Stomach smooth muscle (tissue), 2 donors: ENCODE measurements at regions not wholly inside any gene's neighbourhood (a gene's known extent, or its start where the extent isn't known, plus 50 kb on each side); places are given as distances from the start of the nearest gene placed in this dataset.
"Not testable (repeated sequence)": the region's sequence is repeated elsewhere in the genome, so short reads cannot be mapped to it uniquely, and the experiment has no call there.

ENCODE experiments used
- H3K27ac ChIP-seq: one replicate; pipeline ENCODE4 v1.7.0; 2013; ENCODE audit warnings: mild to moderate bottlenecking, low read length, inconsistent platforms
- H3K27me3 ChIP-seq, 2 donors: one replicate each; pipeline ENCODE4 v1.7.0; 2013; ENCODE audit warnings: low read length in 2 of 2; ENCODE audit not compliant: insufficient read depth in 2 of 2, control insufficient read depth in 1 of 2
- H3K36me3 ChIP-seq, 2 donors: one replicate each; pipeline ENCODE4 v1.7.0; 2013; ENCODE audit warnings: low read length in 2 of 2; ENCODE audit not compliant: control insufficient read depth in 2 of 2, insufficient read depth in 2 of 2
- H3K4me1 ChIP-seq: one replicate; pipeline ENCODE4 v1.7.0; 2013; ENCODE audit warnings: low read length; ENCODE audit not compliant: control insufficient read depth, insufficient read depth
- H3K4me3 ChIP-seq, 2 donors: one replicate each; pipeline ENCODE4 v1.7.0; 2013; ENCODE audit warnings: low read length in 2 of 2
- H3K9ac ChIP-seq, 2 donors: one replicate each; pipeline ENCODE4 v1.7.0; 2013; ENCODE audit warnings: low read length in 2 of 2, mild to moderate bottlenecking in 1 of 2
- H3K9me3 ChIP-seq, 2 donors: one replicate each; pipeline ENCODE4 v1.7.0; 2013; ENCODE audit warnings: low read length in 2 of 2; ENCODE audit not compliant: control insufficient read depth in 2 of 2
- donor health status: healthy.
- donor health status: Pancreatic carcinoma.

- no peak overlapping the region for H3K4me3 ChIP-seq
- H3K27me3 ChIP-seq = no peaks in the 10 kb centered on the region
- H3K27ac ChIP-seq = no peak overlapping the region
- no peak overlapping the region for H3K9ac ChIP-seq
- no peaks in the 10 kb centered on the region for H3K9me3 ChIP-seq
- H3K4me1 ChIP-seq = no peaks in the 10 kb centered on the region
- H3K36me3 ChIP-seq = no peaks in the 10 kb centered on the region
Measured at GRCh38 chr4:177530561-177530960, 88.3 kb upstream of the AGA start.

- Histone ChIP-seq H3K9me3 (no peaks in the 10 kb centered on the region), H3K4me3 (no peak overlapping the region), H3K9ac (no peak overlapping the region), H3K27ac (no peak overlapping the region), H3K36me3 (no peaks in the 10 kb centered on the region), H3K4me1 (no peaks in the 10 kb centered on the region), H3K27me3 (no peaks in the 10 kb centered on the region)
Measured at GRCh38 chr4:177532358-177532757, 90.1 kb upstream of the AGA start.

- not testable (repeated sequence) for H3K9me3 ChIP-seq, H3K27ac ChIP-seq, H3K4me3 ChIP-seq, H3K4me1 ChIP-seq, H3K36me3 ChIP-seq, H3K27me3 ChIP-seq, H3K9ac ChIP-seq
Measured at GRCh38 chr4:177534841-177535240, 92.6 kb upstream of the AGA start.

- Histone ChIP-seq H3K9me3 (no peaks in the 10 kb centered on the region), H3K4me1 (no peaks in the 10 kb centered on the region), H3K36me3 (no peaks in the 10 kb centered on the region), H3K9ac (no peak overlapping the region), H3K4me3 (no peak overlapping the region), H3K27ac (no peak overlapping the region), H3K27me3 (no peaks in the 10 kb centered on the region)
Measured at GRCh38 chr4:177546745-177547144, 104.5 kb upstream of the AGA start.

DNA sequence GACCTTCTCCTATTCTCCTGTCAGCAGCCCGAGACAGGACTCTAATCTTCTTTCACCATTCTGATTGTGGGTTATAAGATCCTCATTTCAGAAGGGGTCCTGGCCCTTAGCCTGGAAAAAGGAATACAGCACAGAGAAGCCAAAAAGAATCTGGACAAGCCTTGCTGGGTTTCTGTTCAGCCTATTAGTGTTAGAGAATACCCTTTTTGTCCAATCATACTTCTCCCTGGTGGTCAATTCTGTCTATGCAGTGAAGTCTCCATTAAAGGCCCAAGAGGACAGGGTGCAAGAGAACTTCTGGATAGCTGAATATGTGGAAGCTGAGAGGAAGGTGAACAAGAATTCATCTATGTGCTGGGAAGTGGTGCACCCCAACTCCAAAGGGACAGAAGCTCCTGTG lies 105.7 kb upstream of the AGA start:
- Histone ChIP-seq H3K9me3 (no peaks in the 10 kb centered on the region), H3K4me3 (no peak overlapping the region), H3K27me3 (no peaks in the 10 kb centered on the region), H3K9ac (no peak overlapping the region), H3K36me3 (no peaks in the 10 kb centered on the region), H3K27ac (no peak overlapping the region), H3K4me1 (no peaks in the 10 kb centered on the region)

- Histone ChIP-seq H3K27ac (no peak overlapping the region), H3K4me1 (no peaks in the 10 kb centered on the region), H3K9me3 (no peaks in the 10 kb centered on the region), H3K36me3 (no peaks in the 10 kb centered on the region), H3K27me3 (no peaks in the 10 kb centered on the region), H3K4me3 (no peak overlapping the region), H3K9ac (no peak overlapping the region)
Measured at GRCh38 chr4:177555007-177555574, 112.9 kb upstream of the AGA start.

- Histone ChIP-seq H3K4me1 (no peaks in the 10 kb centered on the region), H3K9ac (no peak overlapping the region), H3K4me3 (no peak overlapping the region), H3K36me3 (no peaks in the 10 kb centered on the region), H3K27ac (no peak overlapping the region), H3K9me3 (no peaks in the 10 kb centered on the region), H3K27me3 (no peaks in the 10 kb centered on the region)
Measured at GRCh38 chr4:177557416-177557815, 115.2 kb upstream of the AGA start.

GRCh38 chr4:177558995-177559394 lies 116.8 kb upstream of the AGA start:
- Histone ChIP-seq H3K9me3 (no peaks in the 10 kb centered on the region), H3K9ac (no peak overlapping the region), H3K4me3 (no peak overlapping the region), H3K4me1 (no peaks in the 10 kb centered on the region), H3K27ac (no peak overlapping the region), H3K36me3 (no peaks in the 10 kb centered on the region), H3K27me3 (no peaks in the 10 kb centered on the region)

DNA sequence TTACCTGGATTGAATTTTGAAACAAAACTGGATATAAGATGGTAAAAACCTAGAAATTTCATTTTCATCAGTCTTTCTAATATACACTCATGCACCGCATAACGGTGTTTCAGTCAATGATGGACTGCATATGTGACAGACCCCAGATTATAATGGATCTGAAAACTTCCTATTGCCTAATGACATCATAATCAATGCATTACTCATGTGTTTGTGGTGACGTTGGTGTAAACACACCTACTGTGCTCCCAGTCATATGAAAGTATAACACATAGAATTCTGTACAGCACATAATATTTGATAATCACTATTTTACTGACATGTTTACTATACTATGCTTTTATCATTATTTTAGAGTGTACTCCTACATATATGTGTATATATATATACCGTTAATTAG lies 119.9 kb upstream of the AGA start:
- Histone ChIP-seq H3K4me1 (no peaks in the 10 kb centered on the region), H3K36me3 (no peaks in the 10 kb centered on the region), H3K27ac (no peak overlapping the region), H3K4me3 (no peak overlapping the region), H3K27me3 (no peaks in the 10 kb centered on the region), H3K9ac (no peak overlapping the region), H3K9me3 (no peaks in the 10 kb centered on the region)

- no peak overlapping the region for H3K4me3 ChIP-seq
- H3K9me3 ChIP-seq = no peaks in the 10 kb centered on the region
Measured at GRCh38 chr4:177562859-177563258, 120.6 kb upstream of the AGA start.

GRCh38 chr4:177566691-177567090 lies 124.5 kb upstream of the AGA start:
- no peaks in the 10 kb centered on the region for H3K9me3 ChIP-seq
- no peaks in the 10 kb centered on the region for H3K36me3 ChIP-seq
- no peaks in the 10 kb centered on the region for H3K4me1 ChIP-seq
- H3K4me3 ChIP-seq = no peak overlapping the region
- H3K27ac ChIP-seq = no peak overlapping the region
- no peak overlapping the region for H3K9ac ChIP-seq
- no peaks in the 10 kb centered on the region for H3K27me3 ChIP-seq

More at GRCh38 chr4:177562859-177563258, 120.6 kb upstream of the AGA start:
- H3K9ac ChIP-seq = no peak overlapping the region
- H3K36me3 ChIP-seq = no peaks in the 10 kb centered on the region
- H3K4me1 ChIP-seq = no peaks in the 10 kb centered on the region
- no peaks in the 10 kb centered on the region for H3K27me3 ChIP-seq
- no peak overlapping the region for H3K27ac ChIP-seq
